ENCODE measurements at regions not wholly inside any gene's neighbourhood (a gene's known extent, or its start where the extent isn't known, plus 50 kb on each side); places are given as distances from the start of the nearest gene placed in this dataset.

GRCh38 chr5:166436872-166437271 is 1854.6 kb upstream of the WWC1 start:
- no peak overlapping the region for H3K9ac ChIP-seq (ENCODE audit: low read length)
- H3K27me3 ChIP-seq (ENCODE audit: control insufficient read depth, insufficient read depth, low read length), result no peaks in the 10 kb centered on the region
- H3K4me1 ChIP-seq (ENCODE audit: control insufficient read depth, insufficient read depth, low read length), result no peaks in the 10 kb centered on the region
- no peaks in the 10 kb centered on the region for H3K36me3 ChIP-seq (ENCODE audit: control insufficient read depth, insufficient read depth, low read length)
- no peak overlapping the region for H3K4me3 ChIP-seq (ENCODE audit: low read length)
- H3K27ac ChIP-seq (ENCODE audit: low read depth, low read length), result no peak overlapping the region

DNA sequence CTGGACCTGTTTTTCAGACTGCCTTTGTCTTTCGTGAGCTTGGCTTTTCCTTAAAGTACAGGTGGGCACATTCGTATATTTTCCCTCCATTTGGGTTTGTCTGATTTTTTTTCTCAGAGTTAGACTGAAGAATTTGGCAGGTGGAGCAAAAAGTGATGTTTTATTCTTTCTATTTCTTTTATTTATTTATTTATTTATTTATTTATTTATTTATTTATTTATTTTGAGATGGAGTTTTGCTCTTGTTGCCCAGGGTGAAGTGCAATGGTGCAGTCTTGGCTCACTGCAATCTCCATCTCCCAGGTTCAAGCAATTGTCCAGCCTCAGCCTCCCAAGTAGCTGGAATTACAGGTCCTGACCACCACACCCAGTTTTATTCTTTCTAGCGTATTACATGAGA is 1805.1 kb upstream of the WWC1 start:
- no peak overlapping the region for H3K9ac ChIP-seq (ENCODE audit: low read length)
- no peak overlapping the region for H3K27ac ChIP-seq (ENCODE audit: low read depth, low read length)
- H3K4me3 ChIP-seq (ENCODE audit: low read length), result no peak overlapping the region
- no peaks in the 10 kb centered on the region for H3K36me3 ChIP-seq (ENCODE audit: control insufficient read depth, insufficient read depth, low read length)
- no peaks in the 10 kb centered on the region for H3K4me1 ChIP-seq (ENCODE audit: control insufficient read depth, insufficient read depth, low read length)
- no peaks in the 10 kb centered on the region for H3K27me3 ChIP-seq (ENCODE audit: control insufficient read depth, insufficient read depth, low read length)

DNA sequence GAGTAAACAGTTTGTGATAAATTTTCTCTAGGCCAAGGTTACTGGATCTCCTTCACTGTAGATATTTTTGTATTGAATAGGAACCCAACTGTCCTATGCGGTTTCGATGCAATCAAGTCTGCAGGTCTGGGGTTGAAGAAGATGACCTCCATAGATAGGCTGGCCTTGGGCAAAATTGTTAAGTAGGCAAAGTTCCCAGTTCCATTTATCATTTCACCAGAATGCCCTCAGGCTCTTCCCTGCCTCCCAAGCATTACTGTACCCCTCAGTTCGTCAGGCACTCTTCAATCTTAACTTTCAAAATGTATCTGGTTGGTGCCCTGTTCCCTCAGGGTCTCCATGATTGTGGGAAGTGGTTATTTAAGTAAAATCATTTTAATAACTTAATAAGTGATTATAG is 1802.9 kb upstream of the WWC1 start:
- Histone ChIP-seq H3K27ac (ENCODE audit: low read depth, low read length) (no peak overlapping the region), H3K27me3 (ENCODE audit: control insufficient read depth, insufficient read depth, low read length) (no peaks in the 10 kb centered on the region), H3K4me1 (ENCODE audit: control insufficient read depth, insufficient read depth, low read length) (no peaks in the 10 kb centered on the region), H3K9ac (ENCODE audit: low read length) (no peak overlapping the region), H3K4me3 (ENCODE audit: low read length) (no peak overlapping the region), H3K36me3 (ENCODE audit: control insufficient read depth, insufficient read depth, low read length) (no peaks in the 10 kb centered on the region)

GRCh38 chr5:166493040-166493439 is 1798.4 kb upstream of the WWC1 start:
- Histone ChIP-seq H3K4me1 (ENCODE audit: control insufficient read depth, insufficient read depth, low read length) (no peaks in the 10 kb centered on the region), H3K27me3 (ENCODE audit: control insufficient read depth, insufficient read depth, low read length) (no peaks in the 10 kb centered on the region)

GRCh38 chr5:166493612-166494011 is 1797.8 kb upstream of the WWC1 start:
- no peak overlapping the region for H3K27ac ChIP-seq (ENCODE audit: low read depth, low read length)
- no peaks in the 10 kb centered on the region for H3K4me1 ChIP-seq (ENCODE audit: control insufficient read depth, insufficient read depth, low read length)
- no peak overlapping the region for H3K4me3 ChIP-seq (ENCODE audit: low read length)
- H3K36me3 ChIP-seq (ENCODE audit: control insufficient read depth, insufficient read depth, low read length), result no peaks in the 10 kb centered on the region
- no peaks in the 10 kb centered on the region for H3K27me3 ChIP-seq (ENCODE audit: control insufficient read depth, insufficient read depth, low read length)
- H3K9ac ChIP-seq (ENCODE audit: low read length), result no peak overlapping the region

More at GRCh38 chr5:166493040-166493439, 1798.4 kb upstream of the WWC1 start:
- H3K27ac ChIP-seq (ENCODE audit: low read depth, low read length), result no peak overlapping the region
- no peak overlapping the region for H3K4me3 ChIP-seq (ENCODE audit: low read length)
- no peak overlapping the region for H3K9ac ChIP-seq (ENCODE audit: low read length)
- no peaks in the 10 kb centered on the region for H3K36me3 ChIP-seq (ENCODE audit: control insufficient read depth, insufficient read depth, low read length)

DNA sequence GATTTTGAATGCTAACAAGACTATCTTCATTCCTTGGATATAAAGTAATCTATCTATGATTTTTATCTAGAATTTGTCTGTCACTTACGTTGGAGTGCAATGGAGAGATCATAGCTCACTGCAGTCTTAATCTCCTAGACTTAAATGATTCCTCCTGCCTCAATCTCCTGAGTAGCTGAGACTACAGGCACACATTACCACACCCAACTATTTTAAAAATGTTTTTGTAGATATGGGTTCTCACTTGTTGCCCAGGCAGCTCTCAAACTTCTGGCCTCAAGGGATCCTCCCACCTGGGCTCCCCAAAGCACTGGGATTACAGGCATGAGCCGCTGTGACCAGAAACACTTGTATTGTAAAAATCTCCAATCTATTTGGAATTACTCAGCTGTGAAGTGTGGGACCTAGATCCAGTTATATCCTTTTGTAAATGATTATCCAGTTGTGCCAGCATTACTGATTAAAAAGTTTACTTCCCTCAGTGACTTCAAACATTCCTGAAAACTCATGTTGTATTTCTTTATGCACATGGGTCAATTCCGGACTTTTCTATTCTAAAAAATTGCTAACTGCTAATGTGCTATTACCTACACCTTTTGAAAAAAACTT is 1793.8 kb upstream of the WWC1 start:
- Histone ChIP-seq H3K27ac (ENCODE audit: low read depth, low read length) (no peak overlapping the region), H3K36me3 (ENCODE audit: control insufficient read depth, insufficient read depth, low read length) (no peaks in the 10 kb centered on the region), H3K9ac (ENCODE audit: low read length) (no peak overlapping the region), H3K4me3 (ENCODE audit: low read length) (no peak overlapping the region), H3K4me1 (ENCODE audit: control insufficient read depth, insufficient read depth, low read length) (no peaks in the 10 kb centered on the region), H3K27me3 (ENCODE audit: control insufficient read depth, insufficient read depth, low read length) (no peaks in the 10 kb centered on the region)

GRCh38 chr5:166499447-166500240 is 1791.8 kb upstream of the WWC1 start:
- no peak overlapping the region for H3K27ac ChIP-seq (ENCODE audit: low read depth, low read length)
- H3K27me3 ChIP-seq (ENCODE audit: control insufficient read depth, insufficient read depth, low read length), result no peaks in the 10 kb centered on the region
- no peaks in the 10 kb centered on the region for H3K36me3 ChIP-seq (ENCODE audit: control insufficient read depth, insufficient read depth, low read length)
- no peaks in the 10 kb centered on the region for H3K4me1 ChIP-seq (ENCODE audit: control insufficient read depth, insufficient read depth, low read length)
- no peak overlapping the region for H3K4me3 ChIP-seq (ENCODE audit: low read length)
- H3K9ac ChIP-seq (ENCODE audit: low read length), result no peak overlapping the region

DNA sequence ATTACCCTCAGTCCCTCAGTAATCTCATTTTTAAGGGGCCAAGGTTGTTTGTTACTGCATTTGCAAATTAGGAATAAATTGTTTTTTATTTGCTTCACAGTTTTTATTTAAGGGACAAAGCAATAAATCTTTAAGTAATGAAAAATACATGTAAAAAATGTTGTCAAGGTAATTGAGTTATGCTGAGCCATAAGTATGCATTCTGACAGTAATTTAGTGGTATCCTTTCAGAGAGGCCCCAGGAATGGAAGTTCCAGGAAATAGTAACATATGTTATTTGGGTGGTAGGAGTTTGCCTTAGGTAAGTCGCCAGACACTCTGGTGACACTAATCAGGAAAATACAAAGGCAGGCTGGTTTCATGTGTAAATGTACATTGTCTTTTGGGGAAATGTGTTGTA is 1787.9 kb upstream of the WWC1 start:
- H3K27me3 ChIP-seq (ENCODE audit: control insufficient read depth, insufficient read depth, low read length), result no peaks in the 10 kb centered on the region
- no peak overlapping the region for H3K4me3 ChIP-seq (ENCODE audit: low read length)
- H3K4me1 ChIP-seq (ENCODE audit: control insufficient read depth, insufficient read depth, low read length), result no peaks in the 10 kb centered on the region

GRCh38 chr5:166505067-166505466 is 1786.4 kb upstream of the WWC1 start:
- Histone ChIP-seq H3K27me3 (ENCODE audit: control insufficient read depth, insufficient read depth, low read length) (no peaks in the 10 kb centered on the region), H3K4me3 (ENCODE audit: low read length) (no peak overlapping the region), H3K36me3 (ENCODE audit: control insufficient read depth, insufficient read depth, low read length) (no peaks in the 10 kb centered on the region), H3K27ac (ENCODE audit: low read depth, low read length) (no peak overlapping the region), H3K9ac (ENCODE audit: low read length) (no peak overlapping the region), H3K4me1 (ENCODE audit: control insufficient read depth, insufficient read depth, low read length) (no peaks in the 10 kb centered on the region)

More for the DNA sequence above, 1787.9 kb upstream of the WWC1 start:
- Histone ChIP-seq H3K27ac (ENCODE audit: low read depth, low read length) (no peak overlapping the region), H3K9ac (ENCODE audit: low read length) (no peak overlapping the region), H3K36me3 (ENCODE audit: control insufficient read depth, insufficient read depth, low read length) (no peaks in the 10 kb centered on the region)

GRCh38 chr5:166505544-166505943 is 1785.9 kb upstream of the WWC1 start:
- Histone ChIP-seq H3K36me3 (ENCODE audit: control insufficient read depth, insufficient read depth, low read length) (no peaks in the 10 kb centered on the region), H3K4me1 (ENCODE audit: control insufficient read depth, insufficient read depth, low read length) (no peaks in the 10 kb centered on the region), H3K4me3 (ENCODE audit: low read length) (no peak overlapping the region), H3K9ac (ENCODE audit: low read length) (no peak overlapping the region), H3K27me3 (ENCODE audit: control insufficient read depth, insufficient read depth, low read length) (no peaks in the 10 kb centered on the region), H3K27ac (ENCODE audit: low read depth, low read length) (no peak overlapping the region)

DNA sequence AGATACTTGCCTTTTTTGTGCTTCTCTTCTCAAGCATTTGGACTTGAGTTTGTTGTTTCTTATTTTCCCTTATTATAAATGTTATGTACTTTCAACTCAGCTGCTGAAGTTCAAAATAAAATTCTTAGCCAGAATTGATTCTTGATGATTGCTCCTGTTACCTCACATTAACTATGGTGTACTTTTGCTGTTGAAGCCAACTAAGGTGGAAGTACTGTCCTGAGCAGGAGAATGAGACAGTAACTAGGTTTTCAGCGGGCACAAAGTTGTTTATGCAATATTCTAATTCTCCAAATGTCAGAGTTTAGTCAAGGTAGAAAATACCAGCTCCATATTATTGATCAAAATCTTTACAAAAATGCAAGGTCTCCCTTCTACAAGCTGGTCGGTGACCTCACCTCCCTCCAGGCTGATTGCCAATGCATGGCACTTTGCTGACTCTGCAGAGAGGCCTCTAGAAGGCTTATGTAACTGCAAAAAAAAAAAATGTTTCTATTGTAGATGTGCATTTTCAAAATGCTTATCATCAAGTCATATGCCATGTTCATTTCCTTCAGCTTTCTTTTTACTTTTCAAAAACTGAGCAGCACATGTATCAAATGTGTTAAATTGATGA is 1783.5 kb upstream of the WWC1 start:
- Histone ChIP-seq H3K36me3 (ENCODE audit: control insufficient read depth, insufficient read depth, low read length) (no peaks in the 10 kb centered on the region), H3K4me3 (ENCODE audit: low read length) (no peak overlapping the region), H3K27me3 (ENCODE audit: control insufficient read depth, insufficient read depth, low read length) (no peaks in the 10 kb centered on the region), H3K9ac (ENCODE audit: low read length) (no peak overlapping the region), H3K27ac (ENCODE audit: low read depth, low read length) (no peak overlapping the region), H3K4me1 (ENCODE audit: control insufficient read depth, insufficient read depth, low read length) (no peaks in the 10 kb centered on the region)

GRCh38 chr5:166509085-166509484 is 1782.4 kb upstream of the WWC1 start:
- no peaks in the 10 kb centered on the region for H3K4me1 ChIP-seq (ENCODE audit: control insufficient read depth, insufficient read depth, low read length)
- H3K36me3 ChIP-seq (ENCODE audit: control insufficient read depth, insufficient read depth, low read length), result no peaks in the 10 kb centered on the region

More at GRCh38 chr5:166509085-166509484, 1782.4 kb upstream of the WWC1 start:
- H3K9ac ChIP-seq (ENCODE audit: low read length), result no peak overlapping the region
- H3K4me3 ChIP-seq (ENCODE audit: low read length), result no peak overlapping the region
- H3K27me3 ChIP-seq (ENCODE audit: control insufficient read depth, insufficient read depth, low read length), result no peaks in the 10 kb centered on the region
- H3K27ac ChIP-seq (ENCODE audit: low read depth, low read length), result no peak overlapping the region

Measured in rectal smooth muscle tissue (tissue), 1 donor.